GM19324 (cell line): ENCODE measurements at regions not wholly inside any gene's neighbourhood (a gene's known extent, or its start where the extent isn't known, plus 50 kb on each side); places are given as distances from the start of the nearest gene placed in this dataset.
"Not testable (repeated sequence)": the region's sequence is repeated elsewhere in the genome, so short reads cannot be mapped to it uniquely, and the experiment has no call there.

ENCODE experiments used
- ATAC-seq: cut with Tn5 transposase; IDR thresholded peaks from one replicate; pipeline ENCODE4 v1.9.1; 2021; ENCODE audit warnings: mild to moderate bottlenecking, moderate library complexity; ENCODE audit not compliant: unreplicated experiment, low FRiP score

- no peak for ATAC-seq
Observed at GRCh38 chr7:34382166-34382893, 275.7 kb upstream of the NPSR1 start.

- ATAC-seq = no peak
Observed at GRCh38 chr7:34385384-34385783, 272.6 kb upstream of the NPSR1 start.

GRCh38 chr7:34389332-34390078 is 268.5 kb upstream of the NPSR1 start:
- no peak for ATAC-seq

GRCh38 chr7:34390103-34390502 is 267.9 kb upstream of the NPSR1 start:
- no peak for ATAC-seq

GRCh38 chr7:34392972-34393371 is 265.0 kb upstream of the NPSR1 start:
- no peak for ATAC-seq

GRCh38 chr7:34396437-34397064 is 261.5 kb upstream of the NPSR1 start:
- no peak for ATAC-seq

- ATAC-seq = no peak
Observed at GRCh38 chr7:34401776-34402175, 256.2 kb upstream of the NPSR1 start.

GRCh38 chr7:34406848-34407530 is 251.0 kb upstream of the NPSR1 start:
- no peak for ATAC-seq

GRCh38 chr7:34407586-34407985 is 250.4 kb upstream of the NPSR1 start:
- ATAC-seq = no peak

GRCh38 chr7:34417781-34418180 is 240.2 kb upstream of the NPSR1 start:
- no peak for ATAC-seq

- ATAC-seq = no peak
Observed at GRCh38 chr7:34421526-34421925, 236.5 kb upstream of the NPSR1 start.

GRCh38 chr7:34425194-34425593 is 232.8 kb upstream of the NPSR1 start:
- no peak for ATAC-seq

GRCh38 chr7:34425631-34426384 is 232.2 kb upstream of the NPSR1 start:
- no peak for ATAC-seq

- ATAC-seq = no peak
Observed at GRCh38 chr7:34430456-34430855, 227.6 kb upstream of the NPSR1 start.

- ATAC-seq = peak; percentile 93
Observed at GRCh38 chr7:34438436-34438835, 219.6 kb upstream of the NPSR1 start.

- no peak for ATAC-seq
Observed at GRCh38 chr7:34445653-34446052, 212.4 kb upstream of the NPSR1 start.

GRCh38 chr7:34448531-34448930 is 209.5 kb upstream of the NPSR1 start:
- not testable (repeated sequence) for ATAC-seq

GRCh38 chr7:34449765-34450164 is 208.3 kb upstream of the NPSR1 start:
- ATAC-seq = no peak

GRCh38 chr7:34451183-34451582 is 206.8 kb upstream of the NPSR1 start:
- ATAC-seq = no peak

GRCh38 chr7:34451923-34452322 is 206.1 kb upstream of the NPSR1 start:
- no peak for ATAC-seq
